GM10266 (cell line): ENCODE measurements at regions not wholly inside any gene's neighbourhood (a gene's known extent, or its start where the extent isn't known, plus 50 kb on each side); places are given as distances from the start of the nearest gene placed in this dataset.

ENCODE experiments used
- DNase-seq: peaks from one replicate; pipeline ENCODE4 v3.0.0; 2012; ENCODE audit errors: extremely low spot score
- TF ChIP-seq, protein P1 (sequence below): IDR thresholded peaks from 2 replicates; pipeline ENCODE4 v1.5.1; 2012; ENCODE audit warnings: mild to moderate bottlenecking, low read depth; ENCODE audit not compliant: control insufficient read depth, insufficient read depth; ENCODE audit errors: missing control alignments

DNA sequence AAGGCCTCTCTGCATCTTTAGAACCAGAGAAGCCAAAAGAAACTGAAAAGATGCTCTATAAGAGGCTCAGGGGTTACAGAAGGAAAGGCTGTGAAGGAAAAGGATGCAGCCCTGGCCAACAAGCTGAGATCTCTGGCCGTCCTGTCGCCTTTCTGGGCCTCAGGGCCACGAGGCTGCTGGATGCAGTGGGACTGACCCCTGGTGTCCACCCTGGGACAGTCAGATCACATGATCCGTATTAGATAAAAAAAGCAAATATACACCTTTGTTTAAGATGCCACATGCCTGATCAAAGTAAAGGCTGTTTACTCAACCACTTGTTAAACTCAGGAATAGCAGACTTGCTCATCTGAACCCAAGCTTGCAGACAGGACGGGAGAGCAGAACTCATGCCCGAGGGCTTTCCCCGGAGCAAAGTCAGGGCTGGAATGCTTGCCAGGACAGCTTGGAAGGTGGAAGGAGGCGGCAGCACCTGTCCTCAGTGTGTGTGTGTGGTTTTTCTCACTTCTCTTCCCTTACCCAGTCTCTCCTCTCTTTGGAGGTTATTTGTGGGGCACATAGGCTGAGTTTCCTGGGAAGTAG, 206.5 kb upstream of the TSHZ3 start:
- TF ChIP-seq, protein P1, sequence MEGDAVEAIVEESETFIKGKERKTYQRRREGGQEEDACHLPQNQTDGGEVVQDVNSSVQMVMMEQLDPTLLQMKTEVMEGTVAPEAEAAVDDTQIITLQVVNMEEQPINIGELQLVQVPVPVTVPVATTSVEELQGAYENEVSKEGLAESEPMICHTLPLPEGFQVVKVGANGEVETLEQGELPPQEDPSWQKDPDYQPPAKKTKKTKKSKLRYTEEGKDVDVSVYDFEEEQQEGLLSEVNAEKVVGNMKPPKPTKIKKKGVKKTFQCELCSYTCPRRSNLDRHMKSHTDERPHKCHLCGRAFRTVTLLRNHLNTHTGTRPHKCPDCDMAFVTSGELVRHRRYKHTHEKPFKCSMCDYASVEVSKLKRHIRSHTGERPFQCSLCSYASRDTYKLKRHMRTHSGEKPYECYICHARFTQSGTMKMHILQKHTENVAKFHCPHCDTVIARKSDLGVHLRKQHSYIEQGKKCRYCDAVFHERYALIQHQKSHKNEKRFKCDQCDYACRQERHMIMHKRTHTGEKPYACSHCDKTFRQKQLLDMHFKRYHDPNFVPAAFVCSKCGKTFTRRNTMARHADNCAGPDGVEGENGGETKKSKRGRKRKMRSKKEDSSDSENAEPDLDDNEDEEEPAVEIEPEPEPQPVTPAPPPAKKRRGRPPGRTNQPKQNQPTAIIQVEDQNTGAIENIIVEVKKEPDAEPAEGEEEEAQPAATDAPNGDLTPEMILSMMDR, result no peak
- no peak for DNase-seq

DNA sequence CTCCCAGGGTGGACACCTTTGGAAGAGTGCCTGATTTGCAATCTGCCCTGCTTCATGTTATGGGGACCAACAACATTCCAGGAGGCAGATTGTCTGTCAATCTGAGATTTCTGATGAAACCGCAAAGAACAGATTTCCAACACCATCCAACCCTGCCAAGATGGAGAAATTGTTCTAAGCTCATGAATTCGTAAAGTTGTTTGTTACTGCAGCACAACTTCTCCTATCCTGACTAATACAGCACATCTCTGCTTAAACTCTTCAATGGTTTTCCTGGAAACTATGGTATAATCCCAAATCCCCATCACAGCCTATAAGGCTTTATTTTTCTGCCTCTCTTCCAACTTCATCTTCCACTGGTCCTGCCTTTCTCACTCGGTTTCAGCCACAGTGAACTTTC, 210.3 kb upstream of the TSHZ3 start:
- no peak for DNase-seq
- TF ChIP-seq, protein P1, result no peak

DNA sequence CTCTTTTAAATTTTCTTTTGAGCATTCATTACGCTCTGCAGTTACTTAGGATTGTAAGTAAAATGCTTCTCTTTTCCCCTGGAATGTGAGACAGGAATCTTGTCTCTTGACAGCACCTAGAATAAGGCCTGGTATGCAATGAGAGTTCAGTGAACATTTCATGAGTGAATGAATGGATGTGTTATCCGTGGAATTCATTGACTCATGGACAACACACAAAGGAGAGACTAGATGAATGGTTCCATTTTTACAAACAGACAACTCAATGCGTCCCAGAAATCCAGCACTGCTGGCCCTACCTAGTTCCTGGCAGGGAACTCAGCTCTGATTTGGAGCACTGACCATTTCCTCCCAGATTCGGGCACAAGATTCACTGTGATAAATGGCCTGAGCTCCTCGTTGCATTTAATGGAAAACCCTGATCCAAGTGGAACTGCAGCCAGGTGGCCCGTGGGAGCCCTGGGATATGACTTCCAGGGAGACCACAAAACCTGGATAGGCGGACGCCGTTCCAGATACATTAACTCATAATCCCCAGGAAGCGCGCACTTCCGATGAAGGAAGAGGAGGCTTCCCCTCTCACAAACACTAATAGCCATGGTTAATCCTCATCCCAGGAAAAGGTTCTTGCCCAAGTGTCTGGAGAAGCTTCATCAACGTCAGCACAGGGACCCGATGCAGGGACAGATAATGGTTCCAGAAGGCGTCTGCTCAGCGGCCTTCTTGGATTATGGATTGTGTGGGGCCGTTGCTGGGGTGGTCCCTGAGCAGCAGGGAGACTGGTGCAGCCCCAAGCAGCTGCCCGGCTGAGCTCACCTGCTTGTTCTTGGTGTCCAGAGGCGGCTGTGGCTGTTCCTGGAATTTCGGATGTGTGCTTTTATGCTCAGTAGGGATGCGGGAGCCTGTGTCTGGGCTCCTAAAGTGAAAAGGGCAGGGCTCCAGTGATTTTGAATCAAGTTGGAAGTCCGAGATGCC, 211.1 kb upstream of the TSHZ3 start:
- DNase-seq, result no peak
- TF ChIP-seq, protein P1, result no peak

DNA sequence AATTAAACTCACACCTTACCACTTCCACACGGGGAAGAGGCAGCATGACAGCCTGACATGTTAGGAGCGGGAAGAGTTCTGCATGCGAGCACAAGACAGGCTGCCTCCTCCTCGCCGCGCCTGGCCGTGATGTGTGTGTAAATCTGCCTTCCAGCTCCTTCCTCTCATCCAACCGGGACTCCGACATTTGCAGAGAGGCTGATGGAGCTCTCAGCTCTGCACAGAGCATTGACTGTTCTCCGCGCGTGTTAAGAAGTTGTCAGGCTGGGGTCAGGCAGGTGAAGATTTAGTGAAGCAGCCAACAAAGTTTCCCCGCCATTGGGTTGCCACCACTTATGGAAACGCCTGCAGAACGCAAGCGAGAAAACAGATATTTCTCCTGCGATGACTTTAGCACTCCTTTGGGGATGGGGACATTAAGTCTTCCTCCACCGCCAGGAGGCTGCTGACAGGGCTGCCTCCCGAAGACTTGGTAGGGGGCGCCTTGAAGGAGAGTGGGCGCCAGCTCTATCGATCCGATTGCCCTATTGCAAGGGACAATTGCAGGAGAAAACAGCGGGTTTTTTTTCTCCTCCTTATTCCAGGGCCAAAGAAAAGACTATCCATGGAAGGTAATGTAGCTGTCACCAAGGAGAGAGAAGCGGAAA, 213.9 kb upstream of the TSHZ3 start:
- no peak for DNase-seq
- TF ChIP-seq, protein P1, result no peak

DNA sequence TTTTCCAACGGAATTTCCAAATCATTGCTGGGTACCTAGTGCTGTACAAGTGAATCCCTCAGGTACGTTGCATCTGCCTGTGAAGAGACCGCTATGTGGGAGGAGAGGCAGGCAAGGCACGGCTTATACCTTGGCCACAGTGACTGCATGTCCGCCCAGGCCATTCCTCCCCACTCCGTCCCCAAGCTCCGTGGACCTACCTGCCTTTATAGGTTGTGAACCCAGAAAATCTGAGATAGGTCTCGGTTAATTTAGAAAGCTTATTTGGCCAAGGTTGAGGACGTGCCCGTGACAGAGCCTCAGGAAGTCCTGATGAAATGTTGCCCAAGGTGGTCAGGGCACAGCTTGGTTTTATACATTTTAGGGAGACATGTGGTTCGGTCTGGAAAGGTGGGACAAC, 218.5 kb upstream of the TSHZ3 start:
- TF ChIP-seq, protein P1, result no peak
- DNase-seq, result no peak

DNA sequence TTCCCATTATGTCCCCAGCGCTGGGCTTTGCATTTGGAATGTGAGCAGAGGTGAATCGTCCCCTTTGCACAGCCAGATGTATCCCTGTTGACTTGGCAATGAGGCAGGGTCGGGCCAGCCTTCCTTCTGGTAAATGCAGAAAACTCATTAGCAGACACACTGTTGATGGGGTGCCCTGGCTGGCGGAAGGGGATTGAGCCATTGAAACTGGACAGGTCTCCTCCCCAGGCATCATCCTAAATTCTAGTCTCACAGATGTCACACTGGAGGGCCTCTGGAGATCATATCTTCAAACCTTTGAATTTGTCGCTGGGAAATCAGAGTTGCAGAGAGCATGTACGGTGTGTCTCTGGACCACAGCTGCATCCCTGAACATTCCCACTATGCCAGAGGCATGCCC, 219.5 kb upstream of the TSHZ3 start:
- DNase-seq, result no peak
- TF ChIP-seq, protein P1, result no peak

DNA sequence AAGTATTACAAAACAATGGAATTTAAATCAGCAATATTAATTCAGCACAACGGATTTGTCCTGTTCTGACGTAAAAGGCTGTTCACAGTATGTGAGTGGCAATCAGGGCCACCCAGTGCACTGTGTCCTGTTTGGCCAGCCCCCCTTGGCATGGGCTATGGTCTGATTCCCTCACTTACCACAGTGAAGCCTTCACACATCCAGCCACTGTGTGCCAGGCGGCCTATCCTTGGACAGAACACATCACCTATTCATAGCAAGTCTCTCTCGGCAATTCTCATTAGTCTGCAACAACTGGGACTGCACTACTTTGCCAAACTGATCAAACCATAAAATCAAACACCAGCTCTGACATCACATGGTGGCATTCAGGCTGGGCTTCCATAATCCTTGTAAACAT, 221.5 kb upstream of the TSHZ3 start:
- TF ChIP-seq, protein P1, result no peak

More for the DNA sequence above, 221.5 kb upstream of the TSHZ3 start:
- DNase-seq, result no peak
